NCI-H2227 treated with DMSO at 0.1 percent for 48 hours (cell line): ENCODE measurements at regions not wholly inside any gene's neighbourhood (a gene's known extent, or its start where the extent isn't known, plus 50 kb on each side); places are given as distances from the start of the nearest gene placed in this dataset.

Source experiments
- DNase-seq: peaks from one replicate; lab custom pipeline; 2025; lab: John Stamatoyannopoulos, UW

- no peak for DNase-seq
Measured at GRCh38 chr9:121550041-121550440, 50.4 kb upstream of the GGTA1 start.

- peak; percentile 19 for DNase-seq
Measured at GRCh38 chr9:121550569-121551512, 51.2 kb upstream of the GGTA1 start.

- no peak for DNase-seq
Measured at GRCh38 chr9:121551985-121552753, 52.5 kb upstream of the GGTA1 start.

DNA sequence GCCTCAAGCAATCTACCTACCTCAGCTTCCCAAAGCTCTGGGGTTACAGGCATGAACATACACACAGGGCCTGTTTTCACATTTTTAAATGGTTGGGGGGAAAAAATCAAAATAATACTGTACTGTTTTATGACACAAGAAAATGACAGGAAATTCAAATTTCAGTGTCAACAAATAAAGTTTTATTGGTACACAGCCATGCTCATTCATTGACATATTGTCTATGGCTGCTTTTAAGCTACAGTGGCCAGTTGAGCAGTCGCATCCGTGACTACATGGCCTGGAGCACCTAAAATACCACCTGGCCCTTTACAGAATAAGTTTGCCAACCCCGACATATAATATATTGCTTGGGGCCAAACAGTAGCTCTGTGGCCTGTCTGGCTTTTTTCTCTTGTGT, 56.4 kb upstream of the GGTA1 start:
- DNase-seq, result no peak

DNA sequence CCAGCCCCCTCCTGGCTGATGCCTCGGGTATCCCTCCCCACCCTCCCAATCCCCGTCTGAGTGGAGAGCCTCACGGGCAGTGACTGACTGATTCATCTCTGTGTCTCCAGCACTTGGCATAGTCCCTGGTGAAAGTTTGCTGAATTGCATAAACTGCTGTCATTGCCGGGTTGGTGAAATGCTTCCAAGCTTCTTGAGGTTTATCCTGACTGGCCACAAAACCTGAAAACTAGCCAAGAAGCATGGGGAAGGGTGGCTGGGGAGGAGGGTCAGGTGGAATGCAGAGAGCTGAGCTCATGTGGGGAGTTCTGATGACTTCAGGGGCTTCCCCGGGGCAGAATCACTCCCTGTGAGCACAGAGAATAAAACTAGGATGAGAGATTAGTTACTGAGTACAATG, 56.9 kb upstream of the GGTA1 start:
- no peak for DNase-seq

- peak; percentile 41 for DNase-seq
Measured at GRCh38 chr9:121557581-121558447, 58.2 kb upstream of the GGTA1 start.

DNA sequence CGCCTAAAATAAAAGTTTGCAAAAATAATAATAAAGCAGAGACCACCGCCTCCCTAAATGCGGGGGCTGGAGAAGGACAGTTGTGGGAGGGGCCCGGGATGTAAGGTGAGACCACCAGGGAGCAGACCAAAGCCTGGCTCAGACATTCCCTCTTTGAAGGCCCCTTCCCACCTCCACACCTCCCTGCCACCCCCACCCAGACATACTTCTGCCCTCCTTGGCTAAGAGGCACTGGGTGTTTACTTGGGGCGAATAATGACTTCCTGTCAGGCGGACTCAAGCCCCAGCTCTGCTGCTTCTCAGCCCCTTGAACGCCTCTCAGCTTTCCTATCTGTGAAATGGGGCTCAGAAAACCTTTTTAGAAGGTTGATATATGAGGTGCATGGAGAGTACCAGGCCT, 58.8 kb upstream of the GGTA1 start:
- no peak for DNase-seq

DNA sequence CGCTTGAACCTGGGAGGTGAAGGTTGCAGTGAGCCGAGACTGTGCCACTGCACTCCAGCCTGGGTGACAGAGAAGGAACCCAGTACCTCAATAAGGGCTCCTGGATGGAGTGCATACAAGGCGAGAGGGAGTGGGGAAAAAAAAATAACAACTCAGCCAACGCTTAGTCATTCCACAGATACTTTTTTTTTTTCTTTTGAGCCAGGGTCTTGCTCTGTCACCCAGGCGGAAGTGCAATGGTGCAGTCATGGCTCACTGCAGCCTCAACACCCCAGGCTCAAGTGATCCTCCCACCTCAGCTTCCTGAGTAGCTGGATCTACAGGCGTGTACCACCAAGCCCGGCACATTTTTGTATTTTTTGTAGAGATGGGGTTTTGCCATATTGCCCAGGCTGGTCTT, 59.5 kb upstream of the GGTA1 start:
- no peak for DNase-seq

DNA sequence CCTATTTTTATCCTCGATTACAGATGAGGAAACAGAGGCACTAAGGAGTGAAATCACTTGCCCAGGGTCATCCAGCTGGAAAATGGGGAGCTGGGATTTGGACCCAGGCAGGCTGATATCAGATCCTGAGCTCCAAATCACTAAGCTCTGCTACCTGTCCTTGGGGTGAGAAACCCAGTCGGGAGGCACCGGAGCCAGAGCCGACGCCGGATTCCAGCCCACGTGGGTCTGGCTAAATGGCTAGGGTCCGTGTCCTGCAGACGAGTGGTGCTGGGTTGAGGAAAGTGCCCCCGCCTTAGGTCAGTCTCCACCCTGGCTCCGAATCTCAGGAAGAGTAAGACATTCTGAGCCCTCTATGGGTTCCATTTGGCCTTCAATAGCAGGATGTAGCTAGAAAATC, 61.3 kb upstream of the GGTA1 start:
- DNase-seq, result no peak

- DNase-seq, result no peak
Measured at GRCh38 chr9:121561385-121562222, 62.0 kb upstream of the GGTA1 start.

- no peak for DNase-seq
Measured at GRCh38 chr9:121562301-121562700, 62.7 kb upstream of the GGTA1 start.

DNA sequence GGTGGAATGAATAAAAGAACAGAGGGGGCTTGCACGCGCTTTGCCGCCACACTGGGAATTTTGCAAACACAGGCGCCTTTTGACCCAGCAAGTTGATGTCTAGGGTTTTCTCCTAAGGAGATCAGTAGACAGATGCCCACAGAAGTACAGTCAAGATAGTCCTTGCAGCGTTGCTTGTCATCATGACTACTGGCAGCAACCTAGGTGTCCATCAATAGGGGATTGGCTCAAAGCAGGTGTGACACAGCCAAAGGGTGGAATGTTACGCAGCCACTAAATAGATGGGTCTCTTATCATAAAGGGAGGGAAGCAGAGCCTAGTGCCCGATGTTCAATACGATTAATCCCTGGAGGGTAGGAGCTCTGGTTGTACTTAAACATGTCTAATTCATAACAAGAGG, 63.8 kb upstream of the GGTA1 start:
- no peak for DNase-seq

DNA sequence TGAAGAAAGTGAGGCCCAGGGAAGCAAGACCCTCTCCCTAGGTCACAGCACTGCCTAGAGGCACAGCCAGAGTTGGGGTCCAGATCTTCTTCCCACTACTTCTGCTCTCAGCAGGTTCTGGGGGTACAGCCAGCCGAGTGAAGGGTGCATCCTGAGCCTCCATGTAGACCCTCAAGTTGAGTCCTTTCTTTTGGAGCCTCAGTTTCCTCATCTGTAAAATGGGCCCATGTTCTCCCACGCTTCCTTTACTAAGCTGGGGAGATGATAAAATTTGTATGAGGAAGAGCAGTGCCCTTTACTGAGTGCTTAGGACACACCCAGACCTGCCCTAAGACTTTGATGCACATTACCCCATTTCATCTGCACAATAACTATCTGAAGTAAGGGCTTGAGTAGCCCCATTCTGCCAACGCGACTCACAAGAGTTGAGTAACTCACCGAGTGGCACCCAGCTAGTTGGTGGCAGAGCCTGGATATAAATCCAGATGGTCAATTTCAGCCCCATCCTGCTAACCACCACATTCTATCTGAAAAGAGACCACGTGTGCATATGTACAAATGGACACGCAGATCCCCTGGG, 64.3 kb upstream of the GGTA1 start:
- no peak for DNase-seq

DNA sequence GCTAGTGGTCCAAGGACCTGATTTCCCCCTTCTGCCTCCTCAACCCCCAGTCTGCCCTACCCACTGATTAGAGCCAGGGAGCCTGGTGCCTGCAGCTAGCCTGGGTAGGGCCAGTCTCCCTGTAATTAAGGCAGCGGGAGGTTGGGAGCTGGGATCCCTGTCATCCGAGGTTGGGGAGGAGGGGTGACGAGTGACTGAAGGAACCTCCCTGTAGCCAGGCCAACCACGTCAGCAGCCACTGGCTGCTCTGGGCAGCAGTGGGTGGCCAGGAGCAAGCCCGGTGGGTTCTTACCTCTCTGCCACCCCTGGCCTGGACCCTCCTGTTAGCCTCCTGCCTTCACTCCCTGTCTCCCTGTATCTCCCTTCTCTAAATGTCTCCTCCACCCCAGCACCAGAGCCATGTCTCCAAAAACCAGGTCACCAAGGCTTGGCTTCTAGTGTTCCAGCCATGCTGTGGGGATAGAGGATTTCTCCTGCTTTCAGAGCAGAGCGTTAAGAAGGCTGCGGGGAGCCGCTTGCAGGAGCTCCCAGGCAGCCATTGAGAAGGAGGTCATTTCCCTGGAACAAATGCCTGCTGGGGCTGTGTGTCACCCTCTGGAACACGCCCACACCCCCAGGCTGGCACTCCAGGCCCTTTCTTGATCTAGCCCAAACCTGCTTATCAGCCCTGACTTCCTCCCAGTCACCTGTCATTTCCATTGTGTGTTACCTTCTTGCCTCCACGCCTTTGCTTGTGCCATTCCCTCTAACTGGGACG, 65.0 kb upstream of the GGTA1 start:
- no peak for DNase-seq

GRCh38 chr9:121566481-121567465, 67.1 kb upstream of the GGTA1 start:
- DNase-seq, result no peak

GRCh38 chr9:121567500-121568342, 68.1 kb upstream of the GGTA1 start:
- peak; percentile 11 for DNase-seq

DNA sequence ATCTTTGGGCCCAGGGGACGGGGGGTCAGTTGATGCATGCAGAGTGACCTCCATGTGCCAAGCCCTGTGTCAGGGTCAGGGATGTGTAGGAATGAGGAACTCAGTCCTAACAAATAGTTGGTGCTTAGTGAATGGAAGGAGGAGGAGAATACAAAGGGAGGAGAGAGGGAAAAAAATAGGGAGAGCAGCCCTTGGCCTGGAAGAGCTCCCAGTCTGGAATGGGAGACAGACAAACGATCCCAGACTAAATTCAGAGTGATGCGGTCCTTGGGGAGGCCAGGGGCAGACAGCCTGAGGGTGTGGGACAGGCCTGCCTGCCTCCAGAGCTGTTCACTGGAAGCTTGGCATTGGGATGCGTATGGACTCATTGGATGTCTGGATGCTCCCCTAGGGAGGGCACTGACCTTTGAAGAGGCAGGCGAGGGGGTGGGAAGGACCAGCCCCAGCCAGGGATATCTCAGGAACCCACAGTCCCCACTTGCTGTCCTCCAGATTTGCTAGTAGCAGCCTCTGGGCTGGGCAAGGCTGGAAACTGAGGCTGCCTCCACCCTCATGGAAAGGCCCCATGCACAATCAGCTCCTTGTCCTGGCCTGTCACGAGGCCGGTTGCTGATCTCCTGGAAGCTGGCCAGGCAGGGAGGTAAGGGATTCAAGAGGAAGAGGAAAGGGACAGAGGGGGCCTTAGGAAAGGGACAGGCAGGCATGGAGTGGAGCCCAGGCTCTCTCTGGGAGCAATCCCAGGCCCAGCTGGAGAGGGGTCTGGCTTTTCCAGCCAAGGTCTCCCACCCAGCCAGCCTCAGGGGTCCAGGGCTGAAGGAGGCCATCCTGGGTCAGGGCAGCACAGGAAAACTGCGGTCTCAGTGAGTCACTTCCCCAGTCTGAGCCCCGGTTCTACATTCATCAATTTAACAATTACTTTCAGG, 69.0 kb upstream of the GGTA1 start:
- DNase-seq, result no peak
